GM08714 (cell line): ENCODE measurements at regions not wholly inside any gene's neighbourhood (a gene's known extent, or its start where the extent isn't known, plus 50 kb on each side); places are given as distances from the start of the nearest gene placed in this dataset.

Experiments
- H3K4me3 ChIP-seq: fragments of 200-500 bp; sonication (Bioruptor generic); 2 replicates; pipeline ENCODE4 v1.5.1; 2014; ENCODE audit warnings: mild to moderate bottlenecking, low read length, inconsistent platforms
- ZNF274 ChIP-seq: IDR thresholded peaks from 2 replicates; pipeline ENCODE4 v1.6.1; 2012; ENCODE audit warnings: mild to moderate bottlenecking, low read depth, low read length

GRCh38 chr7:42689626-42690025 lies 222.2 kb downstream of the C7orf25 start:
- H3K4me3 ChIP-seq, result no peak overlapping the region
- TF ChIP-seq ZNF274, result no peak

GRCh38 chr7:42688056-42688371 lies 223.9 kb downstream of the C7orf25 start:
- no peak overlapping the region for H3K4me3 ChIP-seq
- no peak for TF ChIP-seq ZNF274

GRCh38 chr7:42687211-42688055 lies 224.4 kb downstream of the C7orf25 start:
- H3K4me3 ChIP-seq, result no peak overlapping the region

GRCh38 chr7:42686594-42687156 lies 225.2 kb downstream of the C7orf25 start:
- no peak for TF ChIP-seq ZNF274
- no peak overlapping the region for H3K4me3 ChIP-seq

More at GRCh38 chr7:42687211-42688055, 224.4 kb downstream of the C7orf25 start:
- no peak for TF ChIP-seq ZNF274

GRCh38 chr7:42685911-42686310 lies 226.0 kb downstream of the C7orf25 start:
- no peak for TF ChIP-seq ZNF274
- H3K4me3 ChIP-seq, result no peak overlapping the region

- no peak overlapping the region for H3K4me3 ChIP-seq
These were observed 233.8 kb downstream of the C7orf25 start for GRCh38 chr7:42677751-42678699.

GRCh38 chr7:42674541-42674940 lies 237.3 kb downstream of the C7orf25 start:
- TF ChIP-seq ZNF274, result no peak
- no peak overlapping the region for H3K4me3 ChIP-seq

More at GRCh38 chr7:42677751-42678699, 233.8 kb downstream of the C7orf25 start:
- TF ChIP-seq ZNF274, result no peak

GRCh38 chr7:42673951-42674350 lies 237.9 kb downstream of the C7orf25 start:
- H3K4me3 ChIP-seq, result no peak overlapping the region
- TF ChIP-seq ZNF274, result no peak

GRCh38 chr7:42672339-42672999 lies 239.4 kb downstream of the C7orf25 start:
- no peak overlapping the region for H3K4me3 ChIP-seq
- no peak for TF ChIP-seq ZNF274

GRCh38 chr7:42671627-42672026 lies 240.2 kb downstream of the C7orf25 start:
- no peak for TF ChIP-seq ZNF274
- H3K4me3 ChIP-seq, result no peak overlapping the region

- H3K4me3 ChIP-seq, result no peak overlapping the region
- no peak for TF ChIP-seq ZNF274
These were observed 244.9 kb downstream of the C7orf25 start for GRCh38 chr7:42666994-42667393.

- no peak for TF ChIP-seq ZNF274
- H3K4me3 ChIP-seq, result no peak overlapping the region
These were observed 249.0 kb downstream of the C7orf25 start for GRCh38 chr7:42662862-42663261.

- H3K4me3 ChIP-seq, result no peak overlapping the region
- no peak for TF ChIP-seq ZNF274
These were observed 250.6 kb downstream of the C7orf25 start for GRCh38 chr7:42661312-42661711.

GRCh38 chr7:42650701-42651100 lies 261.2 kb downstream of the C7orf25 start:
- no peak overlapping the region for H3K4me3 ChIP-seq
- no peak for TF ChIP-seq ZNF274
